Pancreas (tissue), 10 donors: ENCODE measurements at regions not wholly inside any gene's neighbourhood (a gene's known extent, or its start where the extent isn't known, plus 50 kb on each side); places are given as distances from the start of the nearest gene placed in this dataset.
A peak's percentile ranks its signal among the peaks of the same experiment; 100 is the strongest.

Source experiments
- ATAC-seq, 4 donors: fragments of 200-7000 bp; cut with Tn5 transposase; one replicate each; pipeline versions ENCODE4 v1.8.0 to v1.9.1; 2020; ENCODE audit warnings: mild to moderate bottlenecking in 4 of 4, moderate library complexity in 4 of 4
- DNase-seq, 6 donors: peaks; one replicate each; pipeline ENCODE4 v3.0.0-alpha.2; 2020
- FAIRE-seq: peaks from 2 replicates; lab custom pipeline; 2012; peaks lifted over from hg19 to GRCh38; lab: Jason Lieb, UNC
- H3K27ac ChIP-seq, 4 donors: fragments of 200-600 bp; sonication (generic); 1 replicate in 3 of 4; 2 replicates in 1 of 4; pipeline versions ENCODE4 v1.5.0 to v1.8.0; 2020
- H3K27me3 ChIP-seq, 4 donors: fragments of 200-600 bp; one replicate each; pipeline ENCODE4 v1.8.0; 2021
- H3K36me3 ChIP-seq, 3 donors: fragments of 200-600 bp; sonication (generic) in 1 of 3; one replicate each; pipeline versions ENCODE4 v1.5.0 to v1.8.0; 2020 to 2021
- H3K4me1 ChIP-seq, 3 donors: fragments of 200-600 bp; one replicate each; pipeline ENCODE4 v1.8.0; 2021
- H3K4me3 ChIP-seq, 4 donors: fragments of 200-600 bp; sonication (generic) in 2 of 4; one replicate each; pipeline versions ENCODE4 v1.5.0 to v1.8.0; 2020 to 2021
- H3K9me3 ChIP-seq, 4 donors: fragments of 200-600 bp; one replicate each; pipeline ENCODE4 v1.8.0; 2021
- WGBS, 2 donors: extraction: QIAGEN DNeasy Blood & Tissue Kit; methylation state at CpG; one replicate each; pipeline ENCODE4 v1.1.7; 2013; 5-methylcytosine and 5-hydroxymethylcytosine counted together
- intact Hi-C, 3 donors: fragments of 100-400 bp; cut with DNase I; formaldehyde crosslinking; loops; one replicate each; pipeline versions ENCODE4 v1.11.1 to v1.14.2; 2022
- TF ChIP-seq, protein P1 (sequence below), 4 donors: fragments of 200-600 bp; sonication (generic) in 3 of 4; IDR thresholded peaks; one replicate each; pipeline versions ENCODE4 v1.5.0 to v1.8.0; 2021; ENCODE audit warnings: antibody characterized with exemption in 4 of 4
- donor health status: healthy with polysubstance abuse.
- donor health status: DM: no; HTN: no; CAD: no; lungs with moderate emphysema.
- donor health status: DM: no; HTN: no; CAD: no.
- donor health status: control.
- donor health status: control.
- donor health status: Bipolar disorder and iron deficiency.
- donor health status: DM: yes; HTN: yes; CAD: no.
- donor health status: DM: no; HTN: no; CAD: no.
- donor health status: DM: no; HTN: no; CAD: no.
- donor health status: DM: yes; HTN: yes; CAD: no.

DNA sequence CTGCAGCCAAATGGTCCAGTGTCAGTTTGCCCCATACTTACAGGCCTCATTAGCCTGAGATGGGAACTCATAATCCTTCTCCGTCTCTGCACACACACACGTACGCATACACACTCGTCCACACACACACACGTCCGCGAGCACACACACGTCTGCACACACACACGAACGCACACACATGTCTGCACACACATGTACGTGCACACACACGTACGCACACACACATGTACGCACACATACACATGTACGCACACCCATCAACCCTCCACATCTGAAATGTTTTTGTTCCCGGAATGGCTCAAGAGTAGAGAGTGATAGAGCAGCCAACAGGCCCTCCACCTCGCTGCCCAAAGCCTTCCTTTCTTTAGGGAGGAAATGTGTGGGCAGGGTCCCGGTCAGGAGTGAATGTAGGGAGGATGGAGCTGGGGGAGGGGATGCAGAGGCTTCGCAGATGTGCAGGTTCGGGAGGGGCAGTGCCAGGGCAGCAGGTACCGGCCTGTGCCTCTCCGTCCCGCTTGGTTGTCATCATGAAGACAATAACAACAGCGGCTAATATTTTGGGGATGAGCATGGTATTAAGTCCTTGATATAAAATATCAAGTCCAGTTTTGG lies 52.7 kb downstream of the PTGR3 start:
- intact Hi-C loops: no loop called here
- H3K36me3 ChIP-seq: no peaks in the 10 kb centered on the region
- ATAC-seq: no peak
- no peak overlapping the region for H3K27ac ChIP-seq
- H3K27me3 ChIP-seq: no peaks in the 10 kb centered on the region
- TF ChIP-seq, protein P1, sequence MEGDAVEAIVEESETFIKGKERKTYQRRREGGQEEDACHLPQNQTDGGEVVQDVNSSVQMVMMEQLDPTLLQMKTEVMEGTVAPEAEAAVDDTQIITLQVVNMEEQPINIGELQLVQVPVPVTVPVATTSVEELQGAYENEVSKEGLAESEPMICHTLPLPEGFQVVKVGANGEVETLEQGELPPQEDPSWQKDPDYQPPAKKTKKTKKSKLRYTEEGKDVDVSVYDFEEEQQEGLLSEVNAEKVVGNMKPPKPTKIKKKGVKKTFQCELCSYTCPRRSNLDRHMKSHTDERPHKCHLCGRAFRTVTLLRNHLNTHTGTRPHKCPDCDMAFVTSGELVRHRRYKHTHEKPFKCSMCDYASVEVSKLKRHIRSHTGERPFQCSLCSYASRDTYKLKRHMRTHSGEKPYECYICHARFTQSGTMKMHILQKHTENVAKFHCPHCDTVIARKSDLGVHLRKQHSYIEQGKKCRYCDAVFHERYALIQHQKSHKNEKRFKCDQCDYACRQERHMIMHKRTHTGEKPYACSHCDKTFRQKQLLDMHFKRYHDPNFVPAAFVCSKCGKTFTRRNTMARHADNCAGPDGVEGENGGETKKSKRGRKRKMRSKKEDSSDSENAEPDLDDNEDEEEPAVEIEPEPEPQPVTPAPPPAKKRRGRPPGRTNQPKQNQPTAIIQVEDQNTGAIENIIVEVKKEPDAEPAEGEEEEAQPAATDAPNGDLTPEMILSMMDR (IDR thresholded peaks at IDR 0.05): no peak
- H3K4me1 ChIP-seq: no peaks in the 10 kb centered on the region
- WGBS, 2 donors: 92 to 93% methylated on average over 24 of the region's 24 CpGs
- no peak for DNase-seq
- H3K4me3 ChIP-seq: no peak overlapping the region
- no peak for FAIRE-seq
- H3K9me3 ChIP-seq: no peaks in the 10 kb centered on the region

DNA sequence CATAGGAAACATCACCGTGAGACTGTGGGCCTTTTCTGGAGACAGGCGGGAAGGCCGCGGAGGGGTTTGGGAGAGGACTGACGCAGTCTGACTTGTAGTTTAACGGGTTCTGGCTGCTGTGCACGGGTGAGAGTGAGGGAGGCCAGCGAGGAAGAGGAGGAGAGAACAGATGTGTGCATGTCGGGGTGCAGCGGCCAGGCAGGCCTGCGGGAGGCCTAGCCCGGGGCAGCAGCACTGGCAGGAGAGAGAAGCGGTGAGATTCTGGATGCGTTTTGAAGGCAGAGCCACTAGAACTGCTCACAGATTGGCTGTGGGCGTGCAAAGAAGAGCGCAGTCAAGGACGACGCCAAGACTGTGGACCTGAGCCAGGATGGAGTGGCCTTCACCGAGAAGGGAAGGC lies 53.9 kb downstream of the PTGR3 start:
- TF ChIP-seq, protein P1 (IDR thresholded peaks at IDR 0.05): no peak
- ATAC-seq: no peak
- Histone ChIP-seq H3K4me1 (no peaks in the 10 kb centered on the region), H3K9me3 (no peaks in the 10 kb centered on the region), H3K4me3 (no peak overlapping the region), H3K27ac (no peak overlapping the region), H3K27me3 (no peaks in the 10 kb centered on the region), H3K36me3 (no peaks in the 10 kb centered on the region)
- WGBS, 2 donors: 92 to 95% methylated on average over 19 of the region's 19 CpGs
- DNase-seq: peak in 1 of 6 donors; percentile 38
- intact Hi-C loops: no loop called here
- no peak for FAIRE-seq

DNA sequence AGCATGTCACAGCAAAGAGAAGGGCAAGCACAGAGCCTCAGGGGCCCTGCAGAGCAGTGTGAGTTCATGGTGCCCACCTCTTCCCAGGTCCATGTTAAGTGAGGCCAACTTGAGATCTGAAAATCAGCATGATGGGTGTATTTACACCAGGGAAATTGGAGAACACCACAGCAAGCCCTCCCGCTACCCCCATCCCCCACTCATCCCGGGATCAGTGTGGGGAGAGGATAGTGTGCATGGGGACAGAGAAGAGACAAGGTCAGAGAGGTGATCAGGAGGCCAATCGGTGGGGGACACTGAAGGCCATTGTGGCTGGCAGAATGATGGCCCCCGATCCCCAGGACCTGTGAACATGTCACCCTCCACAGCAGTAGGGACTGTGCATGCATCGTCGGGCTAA lies 54.7 kb downstream of the PTGR3 start:
- Histone ChIP-seq H3K36me3 (no peaks in the 10 kb centered on the region), H3K27ac (no peak overlapping the region), H3K27me3 (no peaks in the 10 kb centered on the region), H3K4me3 (no peak overlapping the region), H3K4me1 (no peaks in the 10 kb centered on the region), H3K9me3 (no peaks in the 10 kb centered on the region)
- intact Hi-C loops: no loop called here
- peak in 1 of 6 donors; percentile 15 for DNase-seq
- 90 to 96% methylated on average over 6 of the region's 6 CpGs for WGBS, 2 donors
- no peak for FAIRE-seq
- ATAC-seq: no peak
- TF ChIP-seq, protein P1 (IDR thresholded peaks at IDR 0.05): no peak

DNA sequence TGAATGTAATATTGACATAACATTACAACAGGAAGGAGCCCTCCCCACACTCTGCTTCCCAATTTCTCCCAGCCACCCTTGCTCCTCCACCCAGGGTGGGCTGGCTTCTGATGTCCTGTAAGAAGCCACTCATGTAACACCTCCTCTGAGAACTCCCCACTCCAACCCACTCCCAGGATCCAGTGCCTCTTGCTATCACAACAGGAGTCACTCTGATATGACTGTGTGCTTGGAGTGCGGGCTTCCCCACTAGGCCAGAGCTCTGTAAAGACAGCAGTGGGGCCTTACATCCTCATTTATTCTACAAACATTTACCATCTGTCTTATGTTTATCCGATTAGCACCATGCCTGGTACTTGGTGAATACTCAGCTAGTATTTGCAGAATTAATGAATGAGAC lies 65.1 kb downstream of the PTGR3 start:
- 85 to 93% methylated on average over 2 of the region's 2 CpGs for WGBS, 2 donors
- DNase-seq: no peak
- no peak for FAIRE-seq
- no peak for ATAC-seq
- Histone ChIP-seq H3K36me3 (no peaks in the 10 kb centered on the region), H3K27me3 (no peaks in the 10 kb centered on the region), H3K4me3 (no peak overlapping the region), H3K4me1 (no peaks in the 10 kb centered on the region), H3K9me3 (no peaks in the 10 kb centered on the region), H3K27ac (no peak overlapping the region)
- TF ChIP-seq, protein P1 (IDR thresholded peaks at IDR 0.05): no peak
- intact Hi-C loops: no loop called here

DNA sequence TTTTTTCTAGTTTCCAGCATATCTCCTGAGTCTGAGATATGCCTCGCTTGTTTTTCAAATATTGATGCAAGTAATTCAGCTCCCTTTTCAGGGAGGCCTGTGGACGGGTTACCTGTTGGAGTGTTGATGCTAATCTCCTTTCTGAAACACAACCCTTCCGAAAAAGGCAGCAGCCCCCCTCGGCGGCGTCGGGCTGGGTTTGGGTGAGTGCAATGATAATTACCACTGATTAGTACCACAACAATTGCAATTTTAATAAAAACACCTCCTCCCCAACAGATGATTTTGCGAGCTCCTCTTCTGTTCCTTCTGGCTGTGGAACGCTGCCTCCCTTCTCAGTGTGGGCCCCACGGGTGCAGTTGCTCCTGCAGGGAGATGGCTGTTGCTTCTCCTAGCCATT lies 66.3 kb downstream of the PTGR3 start:
- no peak for FAIRE-seq
- no peak for ATAC-seq
- Histone ChIP-seq H3K27me3 (no peaks in the 10 kb centered on the region), H3K4me3 (no peak overlapping the region), H3K36me3 (no peaks in the 10 kb centered on the region), H3K9me3 (no peaks in the 10 kb centered on the region), H3K27ac (no peak overlapping the region), H3K4me1 (no peaks in the 10 kb centered on the region)
- 73% methylated on average over 10 of the region's 10 CpGs for WGBS, 2 donors
- TF ChIP-seq, protein P1 (IDR thresholded peaks at IDR 0.05): no peak
- intact Hi-C loops: no loop called here
- no peak for DNase-seq
